ENCODE measurements at regions not wholly inside any gene's neighbourhood (a gene's known extent, or its start where the extent isn't known, plus 50 kb on each side); places are given as distances from the start of the nearest gene placed in this dataset.

DNA sequence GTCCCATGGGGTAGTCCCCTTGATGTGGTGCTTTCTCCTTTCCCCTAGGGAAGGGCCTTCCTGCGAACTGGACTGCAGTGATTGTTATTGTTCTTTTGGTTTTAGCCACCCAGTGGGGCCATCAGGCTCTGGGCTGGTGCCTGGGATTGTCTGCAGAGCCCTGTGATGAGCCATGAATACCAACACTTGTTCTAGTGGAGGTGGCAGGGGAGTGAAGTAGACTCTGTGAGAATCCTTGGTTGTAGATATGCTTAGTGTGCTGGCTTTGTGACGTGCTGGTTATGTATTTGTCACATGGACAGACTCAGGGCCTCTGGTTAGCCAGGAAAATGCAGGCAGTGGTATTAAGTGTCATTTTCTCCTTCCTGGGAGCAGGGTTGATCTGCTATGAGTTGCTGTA lies 51.8 kb upstream of the NDUFB4 start:
- Histone ChIP-seq H3K4me3 (no peak overlapping the region), H3K27ac (no peak overlapping the region)

DNA sequence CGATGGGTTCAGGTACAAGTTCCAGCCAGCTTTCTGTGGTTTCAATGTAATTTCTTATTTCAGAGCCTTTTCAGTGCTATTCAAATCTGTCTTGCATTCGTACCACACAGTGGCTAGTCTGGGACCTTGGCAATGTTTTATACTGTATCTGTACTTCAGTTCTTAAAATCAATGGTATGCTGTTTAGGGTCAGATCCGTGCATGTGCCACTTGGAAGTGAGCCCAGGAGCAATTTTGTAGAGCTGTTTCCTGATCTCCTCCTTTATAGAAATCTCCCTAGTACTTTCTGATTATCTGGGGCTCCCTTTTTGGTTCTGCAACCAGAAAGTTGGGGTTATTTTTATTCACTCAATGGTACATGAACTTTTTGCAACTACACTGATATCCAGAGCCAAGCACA lies 59.5 kb upstream of the NDUFB4 start:
- Histone ChIP-seq H3K27ac (no peak overlapping the region), H3K4me3 (no peak overlapping the region)

- no peak overlapping the region for H3K4me3 ChIP-seq
- no peak overlapping the region for H3K27ac ChIP-seq
These were observed 63.2 kb upstream of the NDUFB4 start for GRCh38 chr3:120532969-120533368.

DNA sequence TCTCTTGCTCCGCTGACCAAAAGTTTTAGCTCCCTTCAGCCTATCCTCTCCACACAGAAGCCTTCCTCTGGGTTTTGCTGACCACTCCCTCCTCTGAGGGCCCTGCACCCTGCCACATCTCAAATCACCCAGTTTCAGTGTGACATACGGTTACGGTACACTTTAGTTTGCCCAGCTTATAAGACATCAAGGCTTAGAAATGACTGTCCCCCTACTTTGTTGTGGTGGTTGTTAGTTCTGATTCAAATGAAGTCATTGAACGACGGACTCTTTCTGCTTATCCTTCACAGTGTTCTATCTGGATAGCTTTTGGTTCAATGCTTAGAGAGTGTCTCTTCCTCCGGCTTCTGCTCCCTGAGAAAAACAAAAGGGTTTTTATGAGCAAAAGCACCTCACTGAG lies 68.0 kb upstream of the NDUFB4 start:
- Histone ChIP-seq H3K27ac (no peak overlapping the region), H3K4me3 (no peak overlapping the region)

DNA sequence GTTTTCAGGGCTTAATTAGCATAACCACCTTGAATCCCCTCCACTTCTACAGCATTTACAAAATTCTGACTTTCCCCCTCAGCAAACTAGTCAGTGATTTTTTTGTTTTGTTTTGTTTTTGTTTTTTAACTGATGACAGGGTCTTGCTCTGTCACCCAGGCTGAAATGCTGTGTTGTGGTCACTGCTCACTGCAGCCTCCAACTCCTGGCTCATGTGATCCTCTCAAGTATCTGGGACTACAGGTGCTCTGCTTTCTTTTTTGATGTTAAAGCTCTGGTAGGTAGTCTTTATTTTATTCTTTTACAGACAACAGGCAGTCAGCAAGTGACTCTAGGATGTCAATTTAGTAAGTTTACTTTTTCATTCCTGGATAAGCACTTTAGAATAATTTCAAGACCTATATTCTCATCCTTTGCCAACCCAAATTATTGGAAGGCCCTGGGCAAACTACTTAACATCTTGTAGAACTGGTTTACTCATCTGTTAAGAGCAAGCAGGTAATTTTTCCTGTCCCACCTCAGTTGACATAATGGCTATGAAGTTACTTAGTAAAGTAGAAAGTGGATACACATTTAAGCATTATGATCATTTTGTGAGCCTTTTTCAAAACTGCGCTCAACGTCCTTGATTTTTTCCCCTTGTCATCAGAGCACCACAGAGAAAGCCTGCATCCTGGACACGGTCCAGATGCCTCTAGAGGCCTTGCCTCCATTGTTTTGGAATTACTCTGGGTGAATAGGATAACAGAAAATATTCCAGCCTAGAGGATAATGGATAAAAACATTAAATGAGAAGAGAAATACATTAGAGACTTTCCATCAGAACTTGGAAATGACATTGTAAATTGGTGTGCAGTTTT lies 69.9 kb upstream of the NDUFB4 start:
- Histone ChIP-seq H3K27ac (no peak overlapping the region), H3K4me3 (no peak overlapping the region)

DNA sequence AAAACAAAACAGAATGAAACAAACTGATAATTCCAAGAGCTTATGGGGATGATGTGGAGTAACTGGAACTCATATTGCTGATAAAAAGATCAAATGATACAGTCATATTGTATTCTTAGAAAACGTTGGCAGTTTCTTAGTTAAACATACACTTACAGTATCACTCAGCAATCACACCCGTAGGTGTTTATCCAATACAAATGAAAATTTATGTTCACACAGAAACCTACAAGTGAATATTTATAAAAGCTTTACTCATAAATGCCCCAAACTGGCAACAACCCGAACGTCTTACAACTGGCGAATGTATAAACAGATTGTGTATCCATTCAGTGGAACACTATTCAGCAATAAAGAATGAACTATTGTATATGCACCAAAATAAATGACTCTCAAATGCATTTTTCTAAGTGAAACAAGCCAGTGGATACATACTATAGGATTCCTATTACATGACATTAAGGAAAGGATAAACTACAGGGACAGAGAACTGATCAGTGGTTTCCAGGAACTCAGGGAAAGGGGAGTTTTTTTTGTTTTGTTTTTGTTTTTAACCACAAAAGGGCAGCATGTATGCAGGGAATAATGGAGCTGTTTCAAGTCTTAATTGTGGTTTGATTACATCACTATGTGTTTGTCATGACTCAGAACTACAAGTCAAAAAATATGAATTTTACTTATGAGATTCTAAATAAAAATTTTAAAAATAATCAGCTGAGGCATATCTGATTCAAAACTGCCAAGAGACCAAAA lies 71.8 kb upstream of the NDUFB4 start:
- no peak overlapping the region for H3K27ac ChIP-seq
- H3K4me3 ChIP-seq, result no peak overlapping the region

DNA sequence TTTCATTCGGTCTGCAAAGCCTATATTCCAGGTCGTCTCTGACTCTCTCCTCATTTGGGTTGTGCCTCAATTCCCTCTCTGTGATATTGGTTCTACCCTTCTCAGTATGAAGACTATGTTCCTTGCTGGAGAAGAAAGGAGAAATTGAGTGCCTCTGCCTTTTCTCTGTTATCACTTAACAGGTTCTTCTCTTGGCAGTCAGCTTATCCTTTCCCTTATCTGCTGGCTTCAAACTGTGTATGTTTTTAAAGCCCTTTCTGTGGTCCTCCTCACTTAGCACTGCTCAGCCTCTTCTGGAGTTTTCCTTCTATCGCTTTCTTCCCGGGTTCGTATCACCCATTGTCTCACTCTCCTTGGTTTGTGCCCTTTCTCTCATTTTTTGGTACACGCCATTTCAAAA lies 65.3 kb upstream of the FSTL1 start:
- no peak overlapping the region for H3K27ac ChIP-seq

DNA sequence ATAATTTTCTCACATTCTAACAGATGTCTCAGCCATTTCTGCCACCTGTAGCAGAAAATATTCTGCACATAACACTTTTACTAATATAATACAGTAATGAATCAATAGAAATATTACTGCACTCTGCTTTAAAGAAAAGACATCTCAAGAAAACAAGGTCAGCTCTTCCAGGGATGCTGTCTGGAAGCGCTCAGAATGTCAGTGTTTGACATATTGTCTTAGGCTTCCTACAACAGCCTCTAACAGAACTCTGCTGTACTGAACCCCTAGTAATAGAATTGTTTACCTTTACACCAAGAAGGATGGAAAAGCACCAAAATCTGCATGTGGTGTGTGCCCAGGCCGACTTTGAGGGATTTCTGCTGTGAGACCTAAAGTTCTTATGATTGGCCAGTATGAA lies 61.9 kb upstream of the FSTL1 start:
- Histone ChIP-seq H3K4me3 (no peak overlapping the region), H3K27ac (no peak overlapping the region)

More for the DNA sequence above, 65.3 kb upstream of the FSTL1 start:
- no peak overlapping the region for H3K4me3 ChIP-seq

DNA sequence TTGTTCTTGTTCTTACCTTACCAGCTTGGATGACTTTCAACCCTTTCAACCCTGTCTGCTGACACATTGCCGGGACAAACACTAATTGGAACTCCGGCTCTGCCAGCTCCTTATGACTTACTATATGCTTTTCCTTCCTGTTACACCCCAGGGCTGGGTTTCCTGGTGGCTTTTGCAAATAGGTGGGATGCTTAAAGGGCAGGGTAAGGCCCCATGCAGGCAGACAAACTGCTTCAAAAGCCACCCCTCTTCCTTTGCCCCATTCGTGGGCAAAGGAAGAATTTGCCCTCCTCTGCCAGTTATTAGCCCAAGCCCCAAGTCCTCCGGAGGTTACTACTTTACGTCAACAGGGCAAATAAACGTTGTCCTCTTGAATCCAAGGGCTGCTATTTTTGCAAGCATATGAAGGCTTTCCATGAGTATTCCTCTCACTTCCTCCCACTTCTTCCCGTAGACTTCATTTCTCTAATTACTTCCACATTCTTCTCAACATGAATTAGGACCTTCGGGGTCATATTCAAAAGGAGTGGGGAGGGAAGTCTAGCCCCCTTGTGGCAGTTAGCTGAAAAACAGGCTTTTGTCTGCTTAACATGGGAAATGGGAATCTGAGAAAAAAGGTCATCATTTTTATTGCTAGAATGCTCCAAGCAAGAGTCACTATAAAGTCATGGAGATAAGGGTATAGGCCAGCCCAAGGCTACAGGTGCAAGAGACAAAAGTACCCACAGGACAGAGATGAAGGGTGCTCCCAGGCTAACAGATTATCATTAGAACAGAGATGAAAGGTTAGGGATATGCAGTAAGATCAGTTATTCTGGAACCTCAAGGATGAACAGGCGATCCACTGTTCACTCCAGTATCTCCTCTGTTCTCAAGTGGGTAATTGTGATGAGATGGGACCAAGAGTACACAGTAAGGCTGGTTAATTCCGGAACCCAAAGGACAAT lies 56.3 kb upstream of the FSTL1 start:
- Histone ChIP-seq H3K4me3 (no peak overlapping the region), H3K27ac (peak overlapping the region in 13 of 21 experiments; percentile 1 to 60 (median 38))

- Histone ChIP-seq H3K4me3 (no peak overlapping the region), H3K27ac (peak overlapping the region in 10 of 21 experiments; percentile 1 to 60 (median 29))
These were observed 55.5 kb upstream of the FSTL1 start for GRCh38 chr3:120506076-120506827.

- H3K4me3 ChIP-seq, result no peak overlapping the region
- no peak overlapping the region for H3K27ac ChIP-seq
These were observed 53.2 kb upstream of the FSTL1 start for GRCh38 chr3:120503727-120504616.

- no peak overlapping the region for H3K4me3 ChIP-seq
- H3K27ac ChIP-seq, result no peak overlapping the region
These were observed 51.3 kb upstream of the FSTL1 start for GRCh38 chr3:120502116-120502515.

Measured in skin epidermis (tissue), 12 donors.